ENCODE measurements at regions not wholly inside any gene's neighbourhood (a gene's known extent, or its start where the extent isn't known, plus 50 kb on each side); places are given as distances from the start of the nearest gene placed in this dataset.

DNA sequence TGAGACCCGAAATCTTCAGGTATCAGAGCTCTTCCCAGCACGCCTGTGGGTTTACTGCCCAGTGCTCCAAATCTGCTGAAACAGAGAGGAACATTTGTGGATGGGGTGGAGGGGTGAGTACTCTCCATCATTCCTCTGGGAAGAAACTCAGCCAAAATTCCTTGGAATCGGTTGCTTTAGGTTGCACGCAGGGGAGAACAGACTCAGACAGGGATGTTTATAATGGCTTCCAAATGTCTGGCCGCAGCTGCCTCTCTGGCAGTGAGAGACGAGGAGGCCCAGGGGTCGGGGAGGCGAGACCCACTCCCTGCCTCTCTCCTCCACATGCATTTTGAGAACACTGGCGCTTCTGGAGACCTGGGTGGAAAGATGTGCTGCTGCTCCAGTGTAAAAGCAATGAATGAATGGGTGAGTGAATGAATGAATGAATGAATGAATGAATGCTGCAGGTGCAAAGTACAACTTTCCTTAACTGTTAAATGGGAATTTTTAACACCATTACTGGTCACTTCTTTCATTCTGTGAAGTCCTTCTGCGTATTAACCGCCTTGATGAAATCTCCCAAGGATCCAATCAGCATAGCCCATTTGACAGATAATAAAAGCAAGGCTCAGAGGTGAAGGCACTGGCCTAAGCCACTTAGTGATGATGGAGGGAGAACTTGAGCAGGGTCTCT lies 437.4 kb downstream of the MIAT start:
- FAIRE-seq = no peak
- H4K91ac ChIP-seq (replicated peaks; ENCODE audit: insufficient read length, low read length) = no peak overlapping the region
- no peak overlapping the region for H2AK5ac ChIP-seq (ENCODE audit: low read depth, low read length)
- peaks cover 0 to 5% of the 10 kb centered on the region in 2 experiments for H4K20me1 ChIP-seq (replicated peaks in 1 of 2; ENCODE audit: control insufficient read depth in 1 of 2, insufficient read depth in 2 of 2, low read length in 2 of 2)
- H3K4me3 ChIP-seq (ENCODE audit: extremely low read depth in 1 of 4, insufficient read depth in 2 of 4, low read depth in 3 of 4, low read length in 4 of 4) = no peak overlapping the region
- H3K14ac ChIP-seq (ENCODE audit: insufficient read length) = no peak overlapping the region
- H2BK120ac ChIP-seq (replicated peaks; ENCODE audit: low read depth, low read length) = no peak overlapping the region
- H4K8ac ChIP-seq (ENCODE audit: extremely low read depth, insufficient read depth, low read length) = no peak overlapping the region
- H4K5ac ChIP-seq (ENCODE audit: insufficient read length, low read depth, low read length) = no peak overlapping the region
- CTCF ChIA-PET (ENCODE audit: partially characterized antibody) = no interaction called here
- H3K56ac ChIP-seq (replicated peaks; ENCODE audit: insufficient read length, low read depth, low read length) = no peak overlapping the region
- TF ChIP-seq NRF1 (IDR thresholded peaks at IDR 0.05; ENCODE audit: low read depth, low read length) = no peak
- H2AFZ ChIP-seq (ENCODE audit: low read length) = no peak overlapping the region
- no peak overlapping the region for H3K4me2 ChIP-seq (ENCODE audit: insufficient read depth in 1 of 2, low read depth in 2 of 2, low read length in 2 of 2)
- no peak overlapping the region for H2BK5ac ChIP-seq (ENCODE audit: low read depth, low read length)
- no peaks in the 10 kb centered on the region for H3K9me3 ChIP-seq (ENCODE audit: insufficient read depth in 2 of 2, low read depth in 1 of 2, low read length in 1 of 2)
- H3K79me1 ChIP-seq (ENCODE audit: low read depth, low read length) = no peaks in the 10 kb centered on the region
- DNase-seq (ENCODE audit: low read depth in 1 of 2, low spot score in 2 of 2) = no peak
- H3K27me3 ChIP-seq (replicated peaks in 1 of 4; ENCODE audit: control insufficient read depth in 3 of 4, extremely low read depth in 1 of 4, insufficient read depth in 3 of 4, low read length in 3 of 4) = no peaks in the 10 kb centered on the region; a peak in 1 of 7 replicates
- no peaks in the 10 kb centered on the region; a peak in 1 of 8 replicates for H3K36me3 ChIP-seq (ENCODE audit: control insufficient read depth in 2 of 4, insufficient read depth in 4 of 4, low read length in 3 of 4)
- H2BK12ac ChIP-seq (ENCODE audit: low read depth, low read length) = no peak overlapping the region
- H3K27ac ChIP-seq (ENCODE audit: low read depth, low read length) = no peak overlapping the region
- POLR2A ChIA-PET (ENCODE audit: partially characterized antibody) = no interaction called here
- H3K23ac ChIP-seq (ENCODE audit: insufficient read length) = no peak overlapping the region
- H2BK20ac ChIP-seq (ENCODE audit: low read length) = no peak overlapping the region
- peaks cover 10% of the 10 kb centered on the region; the same call in 1 of the 2 replicates for H3K23me2 ChIP-seq (ENCODE audit: low read depth, low read length)
- H3K4ac ChIP-seq (replicated peaks; ENCODE audit: insufficient read length, low read depth, low read length) = no peak overlapping the region
- H3K18ac ChIP-seq (ENCODE audit: extremely low read depth, low read length) = no peak overlapping the region
- 90% methylated on average over 11 of the region's 11 CpGs; no CpG with 5 or more reads in 1 of the 2 experiments for WGBS, 2 experiments (ENCODE audit: extremely low coverage in 1 of 2, insufficient coverage in 1 of 2, insufficient read length in 1 of 2, insufficient replicate concordance in 2 of 2, low coverage in 1 of 2, low lambda C conversion rate in 2 of 2, missing lambda C conversion rate in 1 of 2)
- no peak overlapping the region for H2BK15ac ChIP-seq (ENCODE audit: low read length)
- peaks cover 0 to 3% (median 1%) of the 10 kb centered on the region in 4 experiments; a peak in 5 of 7 replicates for H3K4me1 ChIP-seq (replicated peaks in 1 of 4; ENCODE audit: control insufficient read depth in 3 of 4, insufficient read depth in 4 of 4, low read length in 3 of 4)
- H3K79me2 ChIP-seq (ENCODE audit: control insufficient read depth in 1 of 2, insufficient read depth in 2 of 2, low read length in 2 of 2) = no peaks in the 10 kb centered on the region; a peak in 1 of 4 replicates
- H3K9ac ChIP-seq (replicated peaks in 1 of 4; ENCODE audit: extremely low read depth in 1 of 4, low read depth in 3 of 4, low read length in 3 of 4) = no peak overlapping the region

Measured in H1 (cell line).